Adrenal gland (tissue), 9 donors: ENCODE measurements at regions not wholly inside any gene's neighbourhood (a gene's known extent, or its start where the extent isn't known, plus 50 kb on each side); places are given as distances from the start of the nearest gene placed in this dataset.

ENCODE experiments used
- DNase-seq, 7 donors: peaks; one replicate each; pipeline ENCODE4 v3.0.0-alpha.2; 2019 to 2020
- H3K27ac ChIP-seq, 5 donors: fragments of 200-600 bp; sonication (generic) in 4 of 5; 1 replicate in 3 of 5; 2 replicates in 2 of 5; pipeline versions ENCODE4 v1.5.1 to v1.8.0; 2016 to 2020; ENCODE audit warnings: mild to moderate bottlenecking in 1 of 5
- H3K27me3 ChIP-seq: fragments of 200-600 bp; 2 replicates; pipeline ENCODE4 v1.8.0; 2021
- H3K36me3 ChIP-seq, 2 donors: fragments of 200-600 bp; replicated peaks in 1 of 2; 1 replicate in 1 of 2; 2 replicates in 1 of 2; pipeline versions ENCODE4 v1.5.1 to v1.8.0; 2018 to 2022
- H3K4me1 ChIP-seq, 2 donors: fragments of 200-600 bp; replicated peaks in 1 of 2; 1 replicate in 1 of 2; 2 replicates in 1 of 2; pipeline versions ENCODE4 v1.5.1 to v1.8.0; 2018 to 2021
- H3K4me3 ChIP-seq, 4 donors: fragments of 200-600 bp; sonication (generic) in 3 of 4; one replicate each; pipeline ENCODE4 v1.5.1; 2016 to 2018
- H3K9me3 ChIP-seq, 3 donors: fragments of 200-600 bp; sonication (generic) in 1 of 3; replicated peaks in 1 of 3; 1 replicate in 2 of 3; 2 replicates in 1 of 3; pipeline versions ENCODE4 v1.5.1 to v1.8.0; 2016 to 2021
- CTCF ChIP-seq, 6 experiments: fragments of 450-650 bp in 4 of 6; fragments of 200-600 bp in 2 of 6; sonication (generic) in 1 of 6; IDR thresholded peaks; 1 replicate in 5 of 6; 2 replicates in 1 of 6; pipeline versions ENCODE4 v1.5.1 to v1.8.0; 2016 to 2021; ENCODE audit warnings: antibody characterized with exemption in 6 of 6, mild to moderate bottlenecking in 2 of 6, moderate library complexity in 1 of 6
- POLR2A ChIP-seq, 2 donors: fragments of 450-650 bp; IDR thresholded peaks; one replicate each; pipeline ENCODE4 v1.6.1; 2017; ENCODE audit warnings: antibody characterized with exemption in 2 of 2, mild to moderate bottlenecking in 2 of 2, moderate library complexity in 1 of 2
- WGBS, 4 donors: extraction: QIAGEN DNeasy Blood & Tissue Kit in 2 of 4; methylation state at CpG; one replicate each; pipeline versions ENCODE4 v1.1.5 to v1.1.7; 2013 to 2017; 5-methylcytosine and 5-hydroxymethylcytosine counted together
- intact Hi-C, 2 donors: fragments of 100-400 bp; cut with DNase I; formaldehyde crosslinking; loops; one replicate each; pipeline versions ENCODE4 v1.14.1 to v1.15.0; 2022 to 2023
- donor health status: healthy with polysubstance abuse.
- donor health status: Bipolar disorder and iron deficiency.
- donor health status: DM: yes; HTN: yes; CAD: no.
- donor health status: DM: no; HTN: no; CAD: no.
- donor health status: DM: no; HTN: no; CAD: no.

- Histone ChIP-seq H3K9me3 (no peaks in the 10 kb centered on the region), H3K27ac (no peak overlapping the region), H3K4me3 (no peak overlapping the region), H3K27me3 (no peaks in the 10 kb centered on the region), H3K4me1 (no peaks in the 10 kb centered on the region), H3K36me3 (no peaks in the 10 kb centered on the region)
- intact Hi-C loops, result loop anchor here (10.0 kb wide), 2 partner anchors 369 to 809 kb away; partner anchors contain the start of gene SEMA6A (in 1 of the 2)
- TF ChIP-seq POLR2A (IDR thresholded peaks at IDR 0.05), result no peak
- no peak for TF ChIP-seq CTCF (IDR thresholded peaks at IDR 0.05)
- 74 to 85% (median 77%) methylated on average over 5 of the region's 5 CpGs for WGBS, 4 donors
- DNase-seq, result no peak
These were observed 369.6 kb upstream of the SEMA6A start for GRCh38 chr5:116944183-116944582.

GRCh38 chr5:116942622-116943021 is 368.0 kb upstream of the SEMA6A start:
- H3K27ac ChIP-seq, result no peak overlapping the region
- no peak for DNase-seq
- H3K4me1 ChIP-seq, result no peaks in the 10 kb centered on the region
- 72 to 76% (median 73%) methylated on average over 6 of the region's 6 CpGs for WGBS, 4 donors
- no peaks in the 10 kb centered on the region for H3K36me3 ChIP-seq
- TF ChIP-seq CTCF (IDR thresholded peaks at IDR 0.05) (no peak), POLR2A (IDR thresholded peaks at IDR 0.05) (no peak)
- no peaks in the 10 kb centered on the region for H3K27me3 ChIP-seq
- no peak overlapping the region for H3K4me3 ChIP-seq
- no peaks in the 10 kb centered on the region for H3K9me3 ChIP-seq
- intact Hi-C loops, result loop anchor here (10.0 kb wide), 2 partner anchors 368 to 808 kb away; partner anchors contain the start of gene SEMA6A (in 1 of the 2)

GRCh38 chr5:116939641-116940040 is 365.0 kb upstream of the SEMA6A start:
- Histone ChIP-seq H3K4me3 (no peak overlapping the region), H3K27me3 (no peaks in the 10 kb centered on the region), H3K9me3 (no peaks in the 10 kb centered on the region), H3K36me3 (no peaks in the 10 kb centered on the region), H3K4me1 (no peaks in the 10 kb centered on the region), H3K27ac (no peak overlapping the region)
- TF ChIP-seq CTCF (IDR thresholded peaks at IDR 0.05), result no peak
- TF ChIP-seq POLR2A (IDR thresholded peaks at IDR 0.05), result no peak
- 79 to 84% (median 82%) methylated on average over 7 of the region's 7 CpGs for WGBS, 4 donors
- intact Hi-C loops, result loop anchor here (10.0 kb wide), 2 partner anchors 365 to 805 kb away; partner anchors contain the start of gene SEMA6A (in 1 of the 2)
- no peak for DNase-seq

- H3K4me3 ChIP-seq, result no peak overlapping the region
- no peaks in the 10 kb centered on the region for H3K27me3 ChIP-seq
- no peaks in the 10 kb centered on the region for H3K4me1 ChIP-seq
- intact Hi-C loops, result no loop called here
- DNase-seq, result no peak
- TF ChIP-seq POLR2A (IDR thresholded peaks at IDR 0.05) (no peak), CTCF (IDR thresholded peaks at IDR 0.05) (no peak)
- H3K36me3 ChIP-seq, result no peaks in the 10 kb centered on the region
- H3K27ac ChIP-seq, result no peak overlapping the region
- no peaks in the 10 kb centered on the region for H3K9me3 ChIP-seq
- 55 to 64% (median 59%) methylated on average over 1 of the region's 1 CpG for WGBS, 4 donors
These were observed 363.9 kb upstream of the SEMA6A start for GRCh38 chr5:116938488-116938887.
